ENCODE measurements at regions not wholly inside any gene's neighbourhood (a gene's known extent, or its start where the extent isn't known, plus 50 kb on each side); places are given as distances from the start of the nearest gene placed in this dataset.

- TF ChIP-seq MLXIP (CRISPR knock-in tag; IDR thresholded peaks at IDR 0.05; ENCODE audit: borderline replicate concordance) (no peak), NFIB (CRISPR knock-in tag; IDR thresholded peaks at IDR 0.05; ENCODE audit: borderline replicate concordance) (no peak), KDM5A (IDR thresholded peaks at IDR 0.05; ENCODE audit: borderline replicate concordance, low read length) (no peak)
Measured at GRCh38 chr11:109552376-109552775, 130.4 kb downstream of the C11orf87 start (continued).

GRCh38 chr11:109553284-109553683 lies 131.3 kb downstream of the C11orf87 start:
- no peak overlapping the region for H3K4me2 ChIP-seq (ENCODE audit: low read depth, low read length)
- no peaks in the 10 kb centered on the region for H4K20me1 ChIP-seq (ENCODE audit: insufficient read depth, low read length)
- no peaks in the 10 kb centered on the region for H3K27me3 ChIP-seq (ENCODE audit: control insufficient read depth in 1 of 2, insufficient read depth in 2 of 2, low read length in 2 of 2)
- H3K4me1 ChIP-seq (ENCODE audit: insufficient read depth, low read length) = no peaks in the 10 kb centered on the region
- FAIRE-seq = no peak
- no peaks in the 10 kb centered on the region for H3K36me3 ChIP-seq (replicated peaks in 1 of 2; ENCODE audit: control insufficient read depth in 1 of 2, insufficient read depth in 2 of 2, low read length in 2 of 2)
- H3K27ac ChIP-seq (ENCODE audit: extremely low read length, insufficient read depth, low read length) = no peak overlapping the region
- DNase-seq (ENCODE audit: low spot score) = no peak
- 73% methylated on average over 1 of the region's 1 CpG for WGBS (ENCODE audit: low lambda C conversion rate)
- H2AFZ ChIP-seq (ENCODE audit: low read length) = no peak overlapping the region
- BruUV-seq (replicated peaks) = no TSS peak
- no peak for ATAC-seq
- H3K79me2 ChIP-seq (ENCODE audit: insufficient read depth, low read length) = no peaks in the 10 kb centered on the region
- H3K4me3 ChIP-seq (replicated peaks in 1 of 3; ENCODE audit: insufficient read depth in 1 of 3, low read depth in 2 of 3, low read length in 3 of 3) = no peak overlapping the region
- TF ChIP-seq MIXL1 (CRISPR knock-in tag; IDR thresholded peaks at IDR 0.05) = no peak
- no peak for TF ChIP-seq FOXA3 (CRISPR knock-in tag; IDR thresholded peaks at IDR 0.05)
- no peak for TF ChIP-seq ZNF331 (CRISPR knock-in tag; IDR thresholded peaks at IDR 0.05)
- TF ChIP-seq TOPORS (CRISPR knock-in tag; IDR thresholded peaks at IDR 0.05) = no peak
- no peak for TF ChIP-seq NFIC (IDR thresholded peaks at IDR 0.05; ENCODE audit: low read length)
- TF ChIP-seq HOXA5 (CRISPR knock-in tag; IDR thresholded peaks at IDR 0.05) = no peak
- no peak for TF ChIP-seq YY1 (IDR thresholded peaks at IDR 0.05; ENCODE audit: insufficient read depth, insufficient replicate concordance, low read depth, low read length)
- TF ChIP-seq SIN3A (IDR thresholded peaks at IDR 0.05; ENCODE audit: borderline replicate concordance, low read depth, low read length) = no peak
- TF ChIP-seq FOXO1 (CRISPR knock-in tag; IDR thresholded peaks at IDR 0.05) = no peak
- no peak for TF ChIP-seq YEATS2 (CRISPR knock-in tag; IDR thresholded peaks at IDR 0.05; ENCODE audit: borderline replicate concordance)
- TF ChIP-seq SKI (IDR thresholded peaks at IDR 0.05; ENCODE audit: partially characterized antibody) = no peak
- TF ChIP-seq SMAD1 (CRISPR knock-in tag; IDR thresholded peaks at IDR 0.05; ENCODE audit: borderline replicate concordance, low read depth) = no peak
- no peak for TF ChIP-seq RERE (CRISPR knock-in tag; IDR thresholded peaks at IDR 0.05; ENCODE audit: low read depth)
- TF ChIP-seq EED (CRISPR knock-in tag; IDR thresholded peaks at IDR 0.05) = no peak
- TF ChIP-seq SRSF1 (optimal IDR thresholded peaks at IDR 0.05; ENCODE audit: low read depth, low read length) = no peak
- no peak for TF ChIP-seq KLF9 (CRISPR knock-in tag; IDR thresholded peaks at IDR 0.05; ENCODE audit: low read depth)
- CTCF ChIA-PET (ENCODE audit: low intra/inter-chr PET ratio, low total read pairs) = no interaction called here
- peaks cover 9% of the 10 kb centered on the region; the same call in 1 of the 2 replicates for H3K9me3 ChIP-seq (ENCODE audit: low read length)
- in situ Hi-C loops (cut with HindIII; ENCODE audit: extremely low pct_ligation_motif_present, low pct_unique_long_range_greater_than_20kb) = no loop called here
- intact Hi-C loops (cut with micrococcal nuclease; ENCODE audit: unreplicated experiment) = no loop called here
- POLR2A ChIA-PET = no interaction called here
- no peak overlapping the region for H3K9ac ChIP-seq (ENCODE audit: insufficient read depth, low read depth, low read length)

All from HepG2 (cell line).